Psoas muscle (tissue), 7 donors: ENCODE measurements at regions not wholly inside any gene's neighbourhood (a gene's known extent, or its start where the extent isn't known, plus 50 kb on each side); places are given as distances from the start of the nearest gene placed in this dataset.

ENCODE experiments used
- ATAC-seq, 4 donors: fragments of 200-7000 bp; cut with Tn5 transposase; one replicate each; pipeline ENCODE4 v1.9.1; 2020; ENCODE audit warnings: moderate library complexity in 3 of 4, mild to moderate bottlenecking in 2 of 4
- DNase-seq, 2 donors: peaks; one replicate each; pipeline ENCODE4 v3.0.0-alpha.2; 2020
- H3K27ac ChIP-seq: fragments of 200-600 bp; one replicate; pipeline ENCODE4 v1.8.0; 2022
- H3K27me3 ChIP-seq, 3 donors: fragments of 200-600 bp in 1 of 3; one replicate each; pipeline versions ENCODE4 v1.6.1 to v1.8.0; 2013 to 2022; ENCODE audit warnings: low read length in 2 of 3, mild to moderate bottlenecking in 2 of 3, moderate library complexity in 1 of 3; ENCODE audit not compliant: insufficient read depth in 3 of 3
- H3K36me3 ChIP-seq, 2 donors: fragments of 200-600 bp in 1 of 2; one replicate each; pipeline versions ENCODE4 v1.6.1 to v1.8.0; 2013 to 2022; ENCODE audit warnings: low read depth in 1 of 2, mild to moderate bottlenecking in 1 of 2, moderate library complexity in 1 of 2; ENCODE audit not compliant: insufficient read depth in 1 of 2
- H3K4me1 ChIP-seq: fragments of 200-600 bp; one replicate; pipeline ENCODE4 v1.8.0; 2022
- H3K4me3 ChIP-seq: fragments of 200-600 bp; one replicate; pipeline ENCODE4 v1.8.0; 2022; ENCODE audit warnings: mild to moderate bottlenecking
- H3K9me3 ChIP-seq: fragments of 200-600 bp; one replicate; pipeline ENCODE4 v1.8.0; 2022
- CTCF ChIP-seq: fragments of 200-600 bp; IDR thresholded peaks from one replicate; pipeline ENCODE4 v1.8.0; 2022; ENCODE audit warnings: antibody characterized with exemption
- WGBS, 3 donors: extraction: QIAGEN DNeasy Blood & Tissue Kit; methylation state at CpG; one replicate each; pipeline versions ENCODE4 v1.1.6 to v1.1.7; 2013; 5-methylcytosine and 5-hydroxymethylcytosine counted together
- intact Hi-C, 2 donors: fragments of 100-400 bp; cut with DNase I; formaldehyde crosslinking; loops; one replicate each; pipeline versions ENCODE4 v1.11.0 to v1.14.2; 2022
- donor health status: healthy with polysubstance abuse.
- donor health status: DM: no; HTN: no; CAD: no; lungs with moderate emphysema.
- donor health status: Bipolar disorder and iron deficiency.
- donor health status: healthy.
- donor health status: DM: yes; HTN: yes; CAD: no.
- donor health status: DM: no; HTN: no; CAD: no.
- donor health status: DM: yes; HTN: yes; CAD: no.

- Histone ChIP-seq H3K9me3 (no peaks in the 10 kb centered on the region), H3K36me3 (no peaks in the 10 kb centered on the region), H3K4me3 (no peak overlapping the region), H3K4me1 (no peaks in the 10 kb centered on the region), H3K27me3 (no peaks in the 10 kb centered on the region), H3K27ac (no peak overlapping the region)
- ATAC-seq (no peak), DNase-seq (no peak)
- intact Hi-C loops = no loop called here
- TF ChIP-seq CTCF = no peak
- 67 to 86% (median 78%) methylated on average over 1 of the region's 1 CpG for WGBS, 3 donors
Measured at GRCh38 chr4:175033162-175033561, 115.0 kb downstream of the ADAM29 start.

- DNase-seq (no peak), ATAC-seq (no peak)
- Histone ChIP-seq H3K36me3 (no peaks in the 10 kb centered on the region), H3K27me3 (no peaks in the 10 kb centered on the region), H3K4me3 (no peak overlapping the region), H3K4me1 (no peaks in the 10 kb centered on the region), H3K27ac (no peak overlapping the region), H3K9me3 (no peaks in the 10 kb centered on the region)
- intact Hi-C loops = no loop called here
- 64 to 74% (median 64%) methylated on average over 1 of the region's 1 CpG for WGBS, 3 donors
- TF ChIP-seq CTCF = no peak
Measured at GRCh38 chr4:175034007-175034406, 115.8 kb downstream of the ADAM29 start.

GRCh38 chr4:175034986-175035705 lies 117.0 kb downstream of the ADAM29 start:
- TF ChIP-seq CTCF = no peak
- ATAC-seq (no peak), DNase-seq (no peak)
- Histone ChIP-seq H3K9me3 (no peaks in the 10 kb centered on the region), H3K27me3 (no peaks in the 10 kb centered on the region), H3K27ac (no peak overlapping the region), H3K4me1 (no peaks in the 10 kb centered on the region), H3K4me3 (no peak overlapping the region), H3K36me3 (no peaks in the 10 kb centered on the region)
- intact Hi-C loops = no loop called here
- WGBS, 3 donors = 39 to 76% (median 53%) methylated on average over 2 of the region's 2 CpGs

- intact Hi-C loops = no loop called here
- no peaks in the 10 kb centered on the region for H3K27me3 ChIP-seq
- WGBS, 3 donors = 54 to 58% (median 56%) methylated on average over 2 of the region's 2 CpGs
- no peak for TF ChIP-seq CTCF
- no peak for ATAC-seq
- DNase-seq = no peak
- H3K9me3 ChIP-seq = no peaks in the 10 kb centered on the region
- H3K4me1 ChIP-seq = no peaks in the 10 kb centered on the region
- no peak overlapping the region for H3K27ac ChIP-seq
- no peak overlapping the region for H3K4me3 ChIP-seq
- H3K36me3 ChIP-seq = no peaks in the 10 kb centered on the region
Measured at GRCh38 chr4:175035905-175036304, 117.7 kb downstream of the ADAM29 start.
